Fibroblast of lung (primary cell): ENCODE measurements at regions not wholly inside any gene's neighbourhood (a gene's known extent, or its start where the extent isn't known, plus 50 kb on each side); places are given as distances from the start of the nearest gene placed in this dataset.

Experiments
- DNase-seq, 2 donors: peaks; one replicate each; pipeline versions ENCODE4 v3.0.0 to v3.0.0-alpha.2; 2010; ENCODE audit warnings: low read depth in 2 of 2
- H2AFZ ChIP-seq: 2 replicates; pipeline ENCODE4 v1.5.1; 2012; ENCODE audit warnings: low read length, control low read depth, inconsistent platforms
- H3K27ac ChIP-seq: 2 replicates; pipeline ENCODE4 v1.5.1; 2011; ENCODE audit warnings: low read length, control low read depth; ENCODE audit not compliant: insufficient read depth
- H3K27me3 ChIP-seq: 2 replicates; pipeline ENCODE4 v1.5.1; 2011; ENCODE audit warnings: mild to moderate bottlenecking, low read length; ENCODE audit not compliant: control insufficient read depth, insufficient read depth
- H3K36me3 ChIP-seq: 2 replicates; pipeline ENCODE4 v1.5.1; 2011; ENCODE audit warnings: low read length; ENCODE audit not compliant: control insufficient read depth, insufficient read depth
- H3K4me1 ChIP-seq: 2 replicates; pipeline ENCODE4 v1.5.1; 2011; ENCODE audit warnings: low read length; ENCODE audit not compliant: control insufficient read depth, insufficient read depth; ENCODE audit errors: extremely low read depth
- H3K4me2 ChIP-seq: 2 replicates; pipeline ENCODE4 v1.5.1; 2011; ENCODE audit warnings: low read length, control low read depth; ENCODE audit not compliant: insufficient read depth; ENCODE audit errors: extremely low read depth
- H3K4me3 ChIP-seq, 4 experiments: fragments of 200-600 bp in 1 of 4; sonication (generic) in 1 of 4; replicated peaks in 1 of 4; 2 replicates each; pipeline ENCODE4 v1.5.1; 2011 to 2016; ENCODE audit warnings: low read length in 4 of 4, low read depth in 3 of 4, mild to moderate bottlenecking in 3 of 4, control low read depth in 2 of 4, inconsistent platforms in 1 of 4, mixed read lengths in 1 of 4; ENCODE audit not compliant: insufficient read depth in 1 of 4; ENCODE audit errors: control extremely low read depth in 1 of 4
- H3K79me2 ChIP-seq: 2 replicates; pipeline ENCODE4 v1.5.1; 2012; ENCODE audit warnings: mild to moderate bottlenecking, low read length, inconsistent platforms; ENCODE audit not compliant: control insufficient read depth, insufficient read depth
- H3K9ac ChIP-seq: 2 replicates; pipeline ENCODE4 v1.5.1; 2011; ENCODE audit warnings: mild to moderate bottlenecking, low read length, control low read depth; ENCODE audit not compliant: insufficient read depth
- H3K9me3 ChIP-seq: 2 replicates; pipeline ENCODE4 v1.5.1; 2012; ENCODE audit warnings: low read depth, low read length; ENCODE audit not compliant: control insufficient read depth, insufficient read depth
- H4K20me1 ChIP-seq: 2 replicates; pipeline ENCODE4 v1.5.1; 2011; ENCODE audit warnings: low read length; ENCODE audit not compliant: control insufficient read depth, insufficient read depth; ENCODE audit errors: extremely low read depth
- EZH2 ChIP-seq: IDR thresholded peaks from 2 replicates; pipeline ENCODE4 v1.5.1; 2012; ENCODE audit warnings: low read length, control low read depth, mild to moderate bottlenecking; ENCODE audit errors: missing control alignments
- TF ChIP-seq, protein P1 (sequence below), 2 donors: IDR thresholded peaks in 1 of 2; conservative IDR thresholded peaks in 1 of 2; 1 replicate in 1 of 2; 2 replicates in 1 of 2; pipeline ENCODE4 v1.5.1; 2011 to 2012; ENCODE audit warnings: low read length in 2 of 2, control low read depth in 1 of 2, inconsistent platforms in 1 of 2, low read depth in 1 of 2, mild to moderate bottlenecking in 1 of 2

GRCh38 chr1:90341516-90341915, 346.6 kb downstream of the ZNF326 start:
- no peak for DNase-seq
- Histone ChIP-seq H3K4me3 (no peak overlapping the region), H3K27me3 (no peaks in the 10 kb centered on the region), H3K79me2 (no peaks in the 10 kb centered on the region), H3K4me1 (no peaks in the 10 kb centered on the region), H4K20me1 (no peaks in the 10 kb centered on the region), H3K9ac (no peak overlapping the region), H2AFZ (no peak overlapping the region), H3K9me3 (no peaks in the 10 kb centered on the region), H3K36me3 (no peaks in the 10 kb centered on the region), H3K27ac (no peak overlapping the region), H3K4me2 (no peak overlapping the region)
- TF ChIP-seq EZH2 = no peak

GRCh38 chr1:90340606-90341005, 345.7 kb downstream of the ZNF326 start:
- no peaks in the 10 kb centered on the region for H3K4me1 ChIP-seq
- no peak for TF ChIP-seq EZH2
- TF ChIP-seq, protein P1, sequence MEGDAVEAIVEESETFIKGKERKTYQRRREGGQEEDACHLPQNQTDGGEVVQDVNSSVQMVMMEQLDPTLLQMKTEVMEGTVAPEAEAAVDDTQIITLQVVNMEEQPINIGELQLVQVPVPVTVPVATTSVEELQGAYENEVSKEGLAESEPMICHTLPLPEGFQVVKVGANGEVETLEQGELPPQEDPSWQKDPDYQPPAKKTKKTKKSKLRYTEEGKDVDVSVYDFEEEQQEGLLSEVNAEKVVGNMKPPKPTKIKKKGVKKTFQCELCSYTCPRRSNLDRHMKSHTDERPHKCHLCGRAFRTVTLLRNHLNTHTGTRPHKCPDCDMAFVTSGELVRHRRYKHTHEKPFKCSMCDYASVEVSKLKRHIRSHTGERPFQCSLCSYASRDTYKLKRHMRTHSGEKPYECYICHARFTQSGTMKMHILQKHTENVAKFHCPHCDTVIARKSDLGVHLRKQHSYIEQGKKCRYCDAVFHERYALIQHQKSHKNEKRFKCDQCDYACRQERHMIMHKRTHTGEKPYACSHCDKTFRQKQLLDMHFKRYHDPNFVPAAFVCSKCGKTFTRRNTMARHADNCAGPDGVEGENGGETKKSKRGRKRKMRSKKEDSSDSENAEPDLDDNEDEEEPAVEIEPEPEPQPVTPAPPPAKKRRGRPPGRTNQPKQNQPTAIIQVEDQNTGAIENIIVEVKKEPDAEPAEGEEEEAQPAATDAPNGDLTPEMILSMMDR (conservative IDR thresholded peaks at IDR 0.05 in 1 of 2, IDR thresholded peaks at IDR 0.05 in 1 of 2; ENCODE audit: low read depth in 1 of 2, low read length in 2 of 2) = no peak
- H3K9ac ChIP-seq = no peak overlapping the region
- no peak overlapping the region for H3K4me2 ChIP-seq
- no peak for DNase-seq
- no peak overlapping the region for H3K27ac ChIP-seq
- H3K4me3 ChIP-seq = no peak overlapping the region
- no peaks in the 10 kb centered on the region for H3K9me3 ChIP-seq
- no peaks in the 10 kb centered on the region for H3K27me3 ChIP-seq
- H2AFZ ChIP-seq = no peak overlapping the region
- no peaks in the 10 kb centered on the region for H4K20me1 ChIP-seq
- no peaks in the 10 kb centered on the region for H3K79me2 ChIP-seq
- H3K36me3 ChIP-seq = no peaks in the 10 kb centered on the region

DNA sequence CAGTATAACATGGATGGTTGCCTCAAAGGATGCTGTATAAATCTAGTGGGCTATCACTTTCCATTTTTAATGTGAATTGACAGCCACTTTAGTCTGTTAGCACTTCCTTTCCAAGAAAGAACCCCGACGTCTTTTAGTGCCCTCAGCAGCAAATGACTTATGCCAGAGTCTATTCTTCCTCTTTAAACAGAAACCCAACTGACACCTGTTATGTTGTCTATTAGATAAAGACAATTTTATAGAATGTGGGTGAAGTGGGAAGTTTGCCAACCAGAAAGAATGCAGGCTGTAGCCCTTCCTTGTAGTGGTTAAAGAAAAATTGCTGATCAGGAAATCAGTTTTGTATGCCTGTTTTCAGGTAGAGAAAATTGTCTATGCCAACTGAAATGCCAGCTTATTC, 344.9 kb downstream of the ZNF326 start:
- Histone ChIP-seq H4K20me1 (no peaks in the 10 kb centered on the region), H3K4me2 (no peak overlapping the region), H2AFZ (no peak overlapping the region), H3K4me3 (no peak overlapping the region), H3K27me3 (no peaks in the 10 kb centered on the region), H3K27ac (no peak overlapping the region), H3K4me1 (no peaks in the 10 kb centered on the region), H3K9ac (no peak overlapping the region), H3K36me3 (no peaks in the 10 kb centered on the region), H3K9me3 (no peaks in the 10 kb centered on the region), H3K79me2 (no peaks in the 10 kb centered on the region)
- no peak for DNase-seq
- TF ChIP-seq, protein P1 (conservative IDR thresholded peaks at IDR 0.05 in 1 of 2, IDR thresholded peaks at IDR 0.05 in 1 of 2; ENCODE audit: low read depth in 1 of 2, low read length in 2 of 2) = no peak
- TF ChIP-seq EZH2 = no peak
